Tibial artery (tissue), 4 donors: ENCODE measurements at regions not wholly inside any gene's neighbourhood (a gene's known extent, or its start where the extent isn't known, plus 50 kb on each side); places are given as distances from the start of the nearest gene placed in this dataset.

Source experiments
- DNase-seq, 2 donors: peaks; one replicate each; pipeline ENCODE4 v3.0.0-alpha.2; 2019
- H3K27ac ChIP-seq, 2 donors: fragments of 200-600 bp; sonication (generic) in 1 of 2; 1 replicate in 1 of 2; 2 replicates in 1 of 2; pipeline ENCODE4 v1.5.1; 2018 to 2019; ENCODE audit warnings: mild to moderate bottlenecking in 1 of 2
- H3K27me3 ChIP-seq, 2 donors: fragments of 200-600 bp; sonication (generic) in 1 of 2; one replicate each; pipeline versions ENCODE4 v1.5.1 to v1.6.0; 2016 to 2019
- H3K36me3 ChIP-seq, 3 donors: fragments of 200-600 bp; sonication (generic) in 2 of 3; one replicate each; pipeline ENCODE4 v1.5.1; 2016 to 2019; ENCODE audit warnings: mild to moderate bottlenecking in 2 of 3
- H3K4me1 ChIP-seq, 4 donors: fragments of 200-600 bp; sonication (generic) in 2 of 4; 1 replicate in 3 of 4; 2 replicates in 1 of 4; pipeline ENCODE4 v1.5.1; 2016 to 2019
- H3K4me3 ChIP-seq, 2 donors: fragments of 200-600 bp; sonication (generic) in 1 of 2; 1 replicate in 1 of 2; 2 replicates in 1 of 2; pipeline ENCODE4 v1.5.1; 2018 to 2019; ENCODE audit warnings: mild to moderate bottlenecking in 2 of 2
- H3K9me3 ChIP-seq, 3 donors: fragments of 200-600 bp; sonication (generic) in 1 of 3; one replicate each; pipeline ENCODE4 v1.5.1; 2016 to 2019
- CTCF ChIP-seq, 2 experiments: fragments of 200-600 bp in 1 of 2; fragments of 450-650 bp in 1 of 2; IDR thresholded peaks; one replicate each; pipeline ENCODE4 v1.5.1; 2017 to 2019; ENCODE audit warnings: antibody characterized with exemption in 2 of 2, mild to moderate bottlenecking in 1 of 2, moderate library complexity in 1 of 2
- intact Hi-C: fragments of 100-400 bp; cut with DNase I; formaldehyde crosslinking; loops from one replicate; pipeline ENCODE4 v1.15.0; 2023; ENCODE audit warnings: low total_unique reads

GRCh38 chr21:38569733-38570132, 71.5 kb upstream of the ERG start:
- intact Hi-C loops, result no loop called here
- DNase-seq, result no peak
- H3K9me3 ChIP-seq, result no peaks in the 10 kb centered on the region
- H3K27me3 ChIP-seq, result no peaks in the 10 kb centered on the region
- H3K4me1 ChIP-seq, result peaks cover 0 to 13% (median 0%) of the 10 kb centered on the region in 4 donors
- H3K36me3 ChIP-seq, result peaks cover 0 to 6% (median 4%) of the 10 kb centered on the region in 3 donors
- no peak overlapping the region for H3K4me3 ChIP-seq
- TF ChIP-seq CTCF (IDR thresholded peaks at IDR 0.05), result no peak
- H3K27ac ChIP-seq, result no peak overlapping the region

- H3K27ac ChIP-seq, result no peak overlapping the region
- no peak for TF ChIP-seq CTCF (IDR thresholded peaks at IDR 0.05)
- no peaks in the 10 kb centered on the region for H3K9me3 ChIP-seq
- no peak for DNase-seq
- H3K36me3 ChIP-seq, result peaks cover 0 to 14% (median 10%) of the 10 kb centered on the region in 3 donors
- H3K27me3 ChIP-seq, result no peaks in the 10 kb centered on the region
- intact Hi-C loops, result no loop called here
- H3K4me1 ChIP-seq, result peaks cover 0 to 13% (median 0%) of the 10 kb centered on the region in 4 donors
- H3K4me3 ChIP-seq, result no peak overlapping the region
Observed at GRCh38 chr21:38570596-38570995, 72.3 kb upstream of the ERG start.

GRCh38 chr21:38574895-38575575, 76.8 kb upstream of the ERG start:
- intact Hi-C loops, result no loop called here
- peaks cover 0 to 17% (median 10%) of the 10 kb centered on the region in 4 donors for H3K4me1 ChIP-seq
- no peaks in the 10 kb centered on the region for H3K9me3 ChIP-seq
- H3K4me3 ChIP-seq, result no peak overlapping the region
- no peak overlapping the region for H3K27ac ChIP-seq
- peaks cover 0 to 10% (median 10%) of the 10 kb centered on the region in 3 donors for H3K36me3 ChIP-seq
- no peak for DNase-seq
- no peak for TF ChIP-seq CTCF (IDR thresholded peaks at IDR 0.05)
- no peaks in the 10 kb centered on the region for H3K27me3 ChIP-seq

GRCh38 chr21:38577887-38578286, 79.6 kb upstream of the ERG start:
- peaks cover 0 to 17% (median 10%) of the 10 kb centered on the region in 4 donors for H3K4me1 ChIP-seq
- peaks cover 0 to 10% (median 10%) of the 10 kb centered on the region in 3 donors for H3K36me3 ChIP-seq
- intact Hi-C loops, result no loop called here
- no peak for DNase-seq
- H3K27me3 ChIP-seq, result no peaks in the 10 kb centered on the region
- H3K27ac ChIP-seq, result no peak overlapping the region
- no peak overlapping the region for H3K4me3 ChIP-seq
- no peak for TF ChIP-seq CTCF (IDR thresholded peaks at IDR 0.05)
- H3K9me3 ChIP-seq, result no peaks in the 10 kb centered on the region

GRCh38 chr21:38590449-38591217, 92.4 kb upstream of the ERG start:
- Histone ChIP-seq H3K36me3 (no peaks in the 10 kb centered on the region), H3K4me1 (peaks cover 0 to 53% (median 8%) of the 10 kb centered on the region in 4 donors), H3K27ac (no peak overlapping the region), H3K4me3 (no peak overlapping the region), H3K9me3 (no peaks in the 10 kb centered on the region), H3K27me3 (no peaks in the 10 kb centered on the region)
- no peak for TF ChIP-seq CTCF (IDR thresholded peaks at IDR 0.05)
- no peak for DNase-seq
- intact Hi-C loops, result loop anchor here (10.0 kb wide), 1 partner anchor 54 kb away; no protein-coding TSS in a partner anchor
